T-helper 1 cell treated with Interleukin-12 subunit alpha and Interleukin-12 subunit beta and Interleukin-4 antibody, amounts not matched to agents 30 ng/mL and 1 ng/mL, for 36 hours (primary cell): ENCODE measurements at regions not wholly inside any gene's neighbourhood (a gene's known extent, or its start where the extent isn't known, plus 50 kb on each side); places are given as distances from the start of the nearest gene placed in this dataset.
"Not testable (repeated sequence)": the region's sequence is repeated elsewhere in the genome, so short reads cannot be mapped to it uniquely, and the experiment has no call there.

ENCODE experiments used
- intact Hi-C: fragments of 100-400 bp; cut with micrococcal nuclease; formaldehyde crosslinking; loops from one replicate; pipeline ENCODE4 v1.15.1; 2024

- intact Hi-C loops, result no loop called here
Measured at GRCh38 chr10:108616559-108617285, 1306.6 kb downstream of the XPNPEP1 start.

DNA sequence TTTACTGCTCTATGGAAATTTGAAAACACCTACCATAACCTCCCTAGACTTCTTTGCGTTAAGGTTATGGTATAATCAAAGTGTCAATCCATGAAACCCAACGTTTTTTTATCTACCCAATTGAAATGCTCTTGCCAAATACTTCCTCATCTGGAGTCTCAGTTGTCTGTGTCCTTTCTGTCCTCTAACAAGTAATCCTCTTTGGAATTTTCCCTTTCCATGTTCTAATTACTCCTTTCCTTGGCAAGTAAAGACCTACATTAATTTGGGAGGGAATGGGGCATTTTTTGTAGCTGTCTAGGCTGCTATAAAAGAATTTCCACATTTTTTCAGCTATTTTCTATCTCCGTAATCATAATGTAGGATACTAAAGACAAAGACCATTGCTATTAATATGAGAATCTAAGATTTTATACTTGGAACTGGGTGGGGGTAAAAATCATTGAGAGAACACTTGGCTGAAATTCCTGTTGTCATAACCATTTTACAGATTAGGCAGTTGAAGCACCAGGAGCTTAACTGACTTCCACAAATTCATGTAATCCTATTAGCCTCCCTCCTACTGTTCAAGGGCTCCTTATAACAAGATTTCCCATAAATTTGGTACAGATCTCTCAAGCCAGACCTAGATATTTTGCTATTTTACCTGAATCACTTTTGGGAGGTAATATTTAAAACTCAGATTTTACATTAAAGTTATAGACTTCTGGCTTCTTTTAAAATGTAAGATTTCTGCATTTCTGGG is 1307.6 kb downstream of the XPNPEP1 start:
- intact Hi-C loops, result no loop called here

GRCh38 chr10:108612485-108612884 is 1310.8 kb downstream of the XPNPEP1 start:
- intact Hi-C loops, result no loop called here

- intact Hi-C loops, result no loop called here
Measured at GRCh38 chr10:108608860-108609259, 1314.5 kb downstream of the XPNPEP1 start.

- intact Hi-C loops, result no loop called here
Measured at GRCh38 chr10:108601851-108602250, 1321.5 kb downstream of the XPNPEP1 start.

GRCh38 chr10:108600511-108600910 is 1322.8 kb downstream of the XPNPEP1 start:
- intact Hi-C loops, result not testable (repeated sequence)

DNA sequence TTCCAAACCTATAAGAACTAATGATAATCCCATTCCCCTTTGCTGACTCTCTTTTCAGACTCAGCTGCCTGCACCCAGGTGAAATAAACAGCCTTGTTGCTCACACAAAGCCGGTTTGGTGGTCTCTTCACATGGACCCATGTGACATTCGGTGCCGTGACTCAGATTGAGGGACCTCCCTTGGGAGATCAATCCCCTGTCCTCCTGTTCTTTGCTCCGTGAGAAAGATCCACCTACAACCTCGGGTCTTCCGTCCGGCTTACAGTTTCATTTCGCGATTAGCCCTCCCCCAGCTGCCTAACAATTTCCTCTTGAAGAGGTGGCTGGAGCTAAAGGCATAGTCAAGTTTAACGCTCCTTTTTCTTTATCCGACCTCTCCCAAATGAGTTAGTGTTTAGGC is 1324.0 kb downstream of the XPNPEP1 start:
- intact Hi-C loops, result not testable (repeated sequence)

GRCh38 chr10:108598831-108599230 is 1324.5 kb downstream of the XPNPEP1 start:
- intact Hi-C loops, result no loop called here

- intact Hi-C loops, result no loop called here
Measured at GRCh38 chr10:108598320-108598695, 1325.0 kb downstream of the XPNPEP1 start.

DNA sequence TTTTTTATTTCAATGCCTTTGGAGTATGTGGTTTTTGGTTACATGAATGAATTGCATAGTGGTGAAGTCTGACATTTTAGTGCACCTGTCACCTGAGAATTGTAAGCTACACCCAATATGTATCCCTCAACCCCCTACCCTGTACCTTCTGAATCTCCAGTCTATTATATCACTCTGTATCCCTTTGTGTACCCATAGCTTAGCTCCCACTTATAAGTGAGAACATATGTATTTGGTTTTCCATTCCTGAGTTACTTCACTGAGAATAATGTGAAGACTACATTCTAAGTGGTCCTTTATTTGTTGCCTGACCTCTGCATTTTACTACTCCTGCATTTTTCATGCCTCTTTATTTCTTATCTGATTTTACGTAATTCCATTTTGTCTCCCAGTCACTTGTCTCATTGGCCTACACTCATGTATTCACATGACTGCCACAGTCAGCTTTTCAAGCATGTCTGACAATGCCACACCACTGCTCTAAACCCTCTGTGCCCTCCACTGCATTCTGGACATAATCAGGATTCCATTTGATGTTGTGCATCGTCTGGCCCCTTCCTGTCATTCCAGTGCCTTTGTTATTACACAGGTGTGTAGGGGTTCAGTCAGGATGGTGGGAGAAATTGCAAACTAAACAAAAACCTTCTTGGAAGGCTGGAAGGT is 1325.5 kb downstream of the XPNPEP1 start:
- intact Hi-C loops, result no loop called here

GRCh38 chr10:108597031-108597430 is 1326.3 kb downstream of the XPNPEP1 start:
- intact Hi-C loops, result no loop called here

GRCh38 chr10:108592956-108593355 is 1330.4 kb downstream of the XPNPEP1 start:
- intact Hi-C loops, result no loop called here

DNA sequence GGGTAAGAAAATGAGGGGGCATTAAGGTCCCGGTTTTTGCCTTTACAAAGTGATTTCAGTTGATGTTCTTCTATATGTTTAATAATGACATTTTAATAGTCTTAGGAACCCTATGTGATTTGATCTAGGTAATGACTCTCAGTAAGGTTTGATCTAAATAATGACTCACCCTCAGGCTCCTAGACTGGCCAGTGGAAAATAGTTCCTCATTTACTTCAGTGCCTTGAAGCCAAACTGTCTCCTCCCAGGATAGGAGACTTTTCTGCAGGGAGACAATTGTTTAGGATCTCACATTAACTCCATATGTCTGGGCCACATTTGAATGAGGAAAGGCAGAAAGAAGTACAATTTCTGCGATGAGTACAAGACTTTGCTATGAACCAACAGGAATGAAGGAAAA is 1331.9 kb downstream of the XPNPEP1 start:
- intact Hi-C loops, result no loop called here

DNA sequence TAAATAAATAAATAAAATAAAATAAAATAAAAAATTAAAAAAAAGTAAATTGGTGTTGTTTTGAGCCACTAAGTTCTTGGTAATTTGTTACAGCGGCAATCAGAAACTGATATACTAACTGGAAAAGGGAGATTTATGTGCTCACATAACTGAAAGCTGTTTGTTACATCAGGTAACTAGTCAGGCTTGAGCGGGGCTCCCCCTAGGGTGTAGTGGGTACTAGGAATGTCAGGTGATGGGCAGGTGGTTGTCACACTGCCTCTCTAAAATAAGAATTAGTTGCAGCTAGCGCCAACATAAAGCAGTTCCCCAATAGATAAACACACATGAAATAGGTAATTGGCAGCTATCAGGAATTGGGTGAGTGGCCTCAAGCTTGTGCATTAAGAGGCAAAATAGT is 1336.9 kb downstream of the XPNPEP1 start:
- intact Hi-C loops, result no loop called here

DNA sequence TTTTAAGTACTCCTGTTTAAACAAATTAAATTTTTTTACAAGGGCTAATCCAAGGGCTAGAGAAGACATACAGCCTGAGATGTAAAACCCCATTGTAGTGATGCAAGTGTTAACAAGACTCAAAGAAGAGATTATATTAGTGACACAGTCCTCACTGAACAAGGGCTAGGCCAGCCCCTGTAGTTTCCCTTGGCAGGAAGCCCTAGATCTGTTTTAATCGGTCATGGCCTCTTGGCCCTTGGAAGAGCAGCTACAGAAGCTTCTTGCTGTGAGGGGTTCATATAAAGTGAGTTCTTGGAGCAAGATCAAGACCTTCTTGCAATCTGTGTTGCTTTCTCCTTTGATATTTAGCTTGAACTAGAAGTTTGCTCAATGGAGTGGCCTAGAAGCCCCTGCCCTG is 1339.4 kb downstream of the XPNPEP1 start:
- intact Hi-C loops, result no loop called here

GRCh38 chr10:108582888-108583287 is 1340.4 kb downstream of the XPNPEP1 start:
- intact Hi-C loops, result no loop called here

DNA sequence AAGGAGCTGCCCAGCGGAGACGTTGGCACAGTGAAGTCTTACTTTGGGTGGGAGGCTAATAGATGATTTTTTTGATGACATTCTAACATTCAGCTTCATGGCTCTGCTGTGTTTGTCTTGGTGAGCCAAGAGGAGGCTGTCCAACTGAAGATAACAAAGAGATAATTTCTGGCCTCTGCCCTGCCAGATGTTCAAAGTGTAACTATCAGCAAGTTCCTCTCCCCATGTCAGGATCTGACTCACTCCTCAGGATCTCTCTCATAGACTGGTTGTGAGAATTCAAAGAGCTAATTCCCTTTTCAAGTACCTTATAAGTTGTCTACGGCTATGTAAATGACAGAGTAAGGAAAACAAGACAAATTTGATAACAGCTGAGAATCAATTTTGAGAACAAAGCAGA is 1340.9 kb downstream of the XPNPEP1 start:
- intact Hi-C loops, result no loop called here

GRCh38 chr10:108578258-108578657 is 1345.1 kb downstream of the XPNPEP1 start:
- intact Hi-C loops, result no loop called here

GRCh38 chr10:108574233-108574632 is 1349.1 kb downstream of the XPNPEP1 start:
- intact Hi-C loops, result no loop called here

DNA sequence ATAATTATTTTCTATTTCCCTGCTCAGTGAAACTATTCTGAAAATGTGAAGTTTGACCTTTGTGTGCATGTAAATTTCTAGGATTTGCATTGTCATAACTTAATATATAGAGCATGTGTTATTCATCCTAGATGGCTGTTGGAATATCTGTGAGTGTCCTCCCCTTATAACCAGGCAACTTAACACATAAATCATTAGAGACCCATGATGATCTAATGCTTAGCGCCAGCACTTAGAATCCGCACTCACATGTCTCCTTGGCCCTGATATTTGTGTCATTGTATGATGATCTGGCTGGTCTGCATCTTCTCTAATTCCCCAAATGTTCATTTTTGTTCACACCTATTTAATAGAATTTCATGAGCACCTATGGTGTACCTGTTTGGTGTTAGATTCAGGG is 1354.5 kb downstream of the XPNPEP1 start:
- intact Hi-C loops, result no loop called here

DNA sequence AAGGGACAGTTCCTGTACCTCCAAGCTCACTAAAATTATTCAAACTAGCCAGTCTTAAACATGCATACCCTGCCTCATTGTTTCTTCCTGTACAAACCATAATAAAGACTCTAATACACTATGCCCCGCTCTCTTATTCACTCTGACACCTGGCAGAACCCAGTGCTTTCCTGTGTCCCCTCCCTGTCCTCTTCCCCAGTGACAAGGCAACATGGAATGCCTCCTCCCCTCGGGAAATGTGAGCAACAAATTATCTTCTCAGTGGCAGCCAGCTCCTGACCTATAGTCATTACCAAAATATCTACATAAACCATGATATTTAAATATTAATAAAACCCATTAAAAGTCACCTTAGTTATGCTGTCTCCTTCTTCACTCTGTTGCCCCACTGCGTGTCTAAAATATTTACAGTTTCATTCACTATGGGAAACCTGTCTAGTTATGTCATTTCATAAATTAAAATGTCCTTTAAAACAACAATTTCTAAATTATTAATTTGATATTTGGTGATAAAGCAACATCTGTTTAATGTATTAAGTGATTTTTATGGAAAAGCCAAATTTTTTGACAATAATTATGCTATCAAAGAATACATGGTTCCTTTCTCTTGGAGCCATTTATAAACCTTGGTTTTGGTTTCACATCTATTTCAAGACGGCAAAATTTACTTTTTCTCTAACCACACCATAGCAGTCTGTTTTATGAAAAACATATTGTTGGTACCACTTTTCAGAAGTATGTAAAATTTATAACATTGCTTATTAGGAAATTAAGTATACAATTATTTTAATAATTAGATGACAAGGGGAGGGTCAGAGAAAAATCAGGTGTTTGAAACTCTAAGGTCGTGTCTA is 1355.2 kb downstream of the XPNPEP1 start:
- intact Hi-C loops, result no loop called here
